ENCODE measurements at regions not wholly inside any gene's neighbourhood (a gene's known extent, or its start where the extent isn't known, plus 50 kb on each side); places are given as distances from the start of the nearest gene placed in this dataset.
"Not testable (repeated sequence)": the region's sequence is repeated elsewhere in the genome, so short reads cannot be mapped to it uniquely, and the experiment has no call there.

GRCh38 chr15:39262995-39263772 lies 317.7 kb upstream of the THBS1 start:
- DNase-seq, result not testable (repeated sequence)

- DNase-seq, result no peak
Observed at GRCh38 chr15:39265261-39265660, 315.6 kb upstream of the THBS1 start.

GRCh38 chr15:39266890-39267289 lies 314.0 kb upstream of the THBS1 start:
- DNase-seq, result no peak

GRCh38 chr15:39267685-39268084 lies 313.2 kb upstream of the THBS1 start:
- no peak for DNase-seq

- DNase-seq, result no peak
Observed at GRCh38 chr15:39269352-39269751, 311.5 kb upstream of the THBS1 start.

- no peak for DNase-seq
Observed at GRCh38 chr15:39269821-39270220, 311.1 kb upstream of the THBS1 start.

GRCh38 chr15:39270221-39270855 lies 310.5 kb upstream of the THBS1 start:
- no peak for DNase-seq

GRCh38 chr15:39270934-39271333 lies 309.9 kb upstream of the THBS1 start:
- DNase-seq, result no peak

- no peak for DNase-seq
Observed at GRCh38 chr15:39272901-39273300, 308.0 kb upstream of the THBS1 start.

GRCh38 chr15:39273717-39274411 lies 307.0 kb upstream of the THBS1 start:
- DNase-seq, result no peak

- no peak for DNase-seq
Observed at GRCh38 chr15:39275066-39275465, 305.8 kb upstream of the THBS1 start.

GRCh38 chr15:39279311-39279710 lies 301.6 kb upstream of the THBS1 start:
- no peak for DNase-seq

GRCh38 chr15:39281094-39281493 lies 299.8 kb upstream of the THBS1 start:
- DNase-seq, result no peak

- no peak for DNase-seq
Observed at GRCh38 chr15:39282663-39283208, 298.1 kb upstream of the THBS1 start.

GRCh38 chr15:39283531-39283930 lies 297.3 kb upstream of the THBS1 start:
- DNase-seq, result no peak

GRCh38 chr15:39285071-39285470 lies 295.8 kb upstream of the THBS1 start:
- DNase-seq, result no peak

- DNase-seq, result no peak
Observed at GRCh38 chr15:39285663-39286062, 295.2 kb upstream of the THBS1 start.

GRCh38 chr15:39286706-39287105 lies 294.2 kb upstream of the THBS1 start:
- DNase-seq, result no peak

- DNase-seq, result no peak
Observed at GRCh38 chr15:39287322-39288195, 293.3 kb upstream of the THBS1 start.

GRCh38 chr15:39290711-39291435 lies 290.0 kb upstream of the THBS1 start:
- no peak for DNase-seq

GRCh38 chr15:39291690-39292089 lies 289.2 kb upstream of the THBS1 start:
- DNase-seq, result no peak

- no peak for DNase-seq
Observed at GRCh38 chr15:39296955-39297354, 283.9 kb upstream of the THBS1 start.

Measured in NCI-H82 (cell line).